Chondrocyte (in vitro differentiated cells): ENCODE measurements at regions not wholly inside any gene's neighbourhood (a gene's known extent, or its start where the extent isn't known, plus 50 kb on each side); places are given as distances from the start of the nearest gene placed in this dataset.

Experiments
- DNase-seq: peaks from one replicate; pipeline ENCODE4 v3.0.0; 2021; ENCODE audit warnings: mixed read lengths, low spot score
- H3K27ac Mint-ChIP-seq: one replicate; pipeline ENCODE4 v1.8.0; 2021; ENCODE audit warnings: mild to moderate bottlenecking, moderate library complexity, mixed read lengths; ENCODE audit not compliant: unreplicated experiment
- H3K27me3 Mint-ChIP-seq: 2 replicates; pipeline ENCODE4 v1.8.0; 2021; ENCODE audit warnings: low read depth, mixed read lengths
- H3K36me3 Mint-ChIP-seq: 2 replicates; pipeline ENCODE4 v1.8.0; 2021; ENCODE audit warnings: low read depth, mixed read lengths
- H3K4me1 Mint-ChIP-seq: 2 replicates; pipeline ENCODE4 v1.8.0; 2021; ENCODE audit warnings: low read depth, mild to moderate bottlenecking, mixed read lengths
- H3K4me3 Mint-ChIP-seq: one replicate; pipeline ENCODE4 v1.8.0; 2021; ENCODE audit warnings: mild to moderate bottlenecking, moderate library complexity, mixed read lengths; ENCODE audit not compliant: unreplicated experiment
- H3K9me3 Mint-ChIP-seq: 2 replicates; pipeline ENCODE4 v1.8.0; 2021; ENCODE audit warnings: low read depth, mixed read lengths
- TF ChIP-seq, protein P1 (sequence below): fragments of 200-600 bp; sonication (generic); IDR thresholded peaks from 2 replicates; pipeline ENCODE4 v1.5.0; 2021; ENCODE audit warnings: antibody characterized with exemption, mild to moderate bottlenecking, moderate library complexity

DNA sequence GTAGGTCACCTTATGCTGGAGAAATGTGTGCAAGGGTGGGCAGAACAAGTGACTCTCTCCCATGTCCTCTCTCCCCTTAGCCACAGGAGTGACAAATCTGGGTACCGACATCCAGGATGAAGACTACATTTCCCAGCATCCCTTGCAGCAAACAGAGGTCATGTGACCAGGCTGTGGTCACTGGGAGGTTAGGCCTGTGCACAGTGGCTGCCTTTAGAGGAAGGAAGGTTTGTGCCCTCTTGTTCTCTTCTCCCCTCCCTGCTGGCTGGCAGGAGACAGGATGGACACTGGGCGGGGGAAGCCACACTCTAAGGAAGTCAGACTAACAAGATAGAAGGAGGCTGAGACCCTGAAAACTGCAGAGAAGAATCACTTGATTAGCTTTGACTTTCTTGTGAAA is 360.2 kb downstream of the PREX1 start:
- TF ChIP-seq, protein P1, sequence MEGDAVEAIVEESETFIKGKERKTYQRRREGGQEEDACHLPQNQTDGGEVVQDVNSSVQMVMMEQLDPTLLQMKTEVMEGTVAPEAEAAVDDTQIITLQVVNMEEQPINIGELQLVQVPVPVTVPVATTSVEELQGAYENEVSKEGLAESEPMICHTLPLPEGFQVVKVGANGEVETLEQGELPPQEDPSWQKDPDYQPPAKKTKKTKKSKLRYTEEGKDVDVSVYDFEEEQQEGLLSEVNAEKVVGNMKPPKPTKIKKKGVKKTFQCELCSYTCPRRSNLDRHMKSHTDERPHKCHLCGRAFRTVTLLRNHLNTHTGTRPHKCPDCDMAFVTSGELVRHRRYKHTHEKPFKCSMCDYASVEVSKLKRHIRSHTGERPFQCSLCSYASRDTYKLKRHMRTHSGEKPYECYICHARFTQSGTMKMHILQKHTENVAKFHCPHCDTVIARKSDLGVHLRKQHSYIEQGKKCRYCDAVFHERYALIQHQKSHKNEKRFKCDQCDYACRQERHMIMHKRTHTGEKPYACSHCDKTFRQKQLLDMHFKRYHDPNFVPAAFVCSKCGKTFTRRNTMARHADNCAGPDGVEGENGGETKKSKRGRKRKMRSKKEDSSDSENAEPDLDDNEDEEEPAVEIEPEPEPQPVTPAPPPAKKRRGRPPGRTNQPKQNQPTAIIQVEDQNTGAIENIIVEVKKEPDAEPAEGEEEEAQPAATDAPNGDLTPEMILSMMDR, result no peak
- no peak for DNase-seq
- Mint-ChIP-seq H3K4me1 (peaks cover 10% of the 10 kb centered on the region), H3K27ac (no peak overlapping the region), H3K4me3 (no peak overlapping the region), H3K9me3 (peaks cover 4% of the 10 kb centered on the region), H3K36me3 (no peaks in the 10 kb centered on the region), H3K27me3 (peaks cover 12% of the 10 kb centered on the region)

DNA sequence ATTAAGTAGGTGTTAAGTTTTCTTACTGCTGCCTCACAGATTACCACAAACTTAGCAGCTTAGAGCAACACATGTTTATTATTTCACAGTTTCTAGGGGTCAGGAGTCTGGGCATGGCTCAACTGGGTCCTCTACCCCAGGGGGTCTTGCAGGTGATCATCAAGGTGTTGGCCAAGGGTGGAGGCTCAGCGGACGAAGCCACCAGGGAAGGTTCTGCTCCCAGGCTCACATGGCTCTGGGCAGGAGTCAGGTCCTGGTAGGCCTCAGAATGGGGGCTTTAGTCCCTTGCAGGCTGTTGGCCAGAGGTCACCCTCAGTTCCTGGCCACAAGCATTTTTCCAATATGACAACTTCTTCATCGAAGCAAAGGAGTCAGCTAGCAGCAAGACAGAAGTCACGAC is 362.5 kb downstream of the PREX1 start:
- TF ChIP-seq, protein P1, result no peak
- Mint-ChIP-seq H3K4me1 (peaks cover 10% of the 10 kb centered on the region), H3K4me3 (no peak overlapping the region), H3K9me3 (peaks cover 4% of the 10 kb centered on the region), H3K27ac (no peak overlapping the region), H3K27me3 (peaks cover 19% of the 10 kb centered on the region), H3K36me3 (no peaks in the 10 kb centered on the region)
- DNase-seq, result no peak

DNA sequence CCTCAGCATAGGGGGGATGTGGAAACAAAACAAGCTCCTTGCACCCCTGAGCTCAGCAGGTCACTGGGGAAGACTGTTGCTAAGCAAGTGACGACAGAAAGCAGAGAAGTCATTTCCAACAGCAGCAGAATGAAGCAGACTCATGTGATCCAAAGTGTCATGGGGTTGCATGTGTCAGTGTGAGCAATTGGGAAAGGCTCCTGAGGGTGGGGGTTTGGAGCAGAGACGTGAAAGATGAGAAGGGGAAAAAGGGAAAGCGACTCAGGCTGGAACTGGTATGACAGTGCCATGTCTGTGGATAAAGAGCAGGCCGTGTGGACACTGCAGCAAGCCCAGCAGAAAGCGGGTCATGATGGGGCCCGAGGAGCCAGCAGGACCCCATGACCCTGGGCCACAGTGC is 363.9 kb downstream of the PREX1 start:
- TF ChIP-seq, protein P1, result no peak
- H3K27ac Mint-ChIP-seq, result peak overlapping the region; percentile 91
- H3K27me3 Mint-ChIP-seq, result peaks cover 25% of the 10 kb centered on the region
- DNase-seq, result no peak
- peaks cover 4% of the 10 kb centered on the region for H3K9me3 Mint-ChIP-seq
- peaks cover 10% of the 10 kb centered on the region for H3K4me1 Mint-ChIP-seq
- H3K4me3 Mint-ChIP-seq, result no peak overlapping the region
- no peaks in the 10 kb centered on the region for H3K36me3 Mint-ChIP-seq

DNA sequence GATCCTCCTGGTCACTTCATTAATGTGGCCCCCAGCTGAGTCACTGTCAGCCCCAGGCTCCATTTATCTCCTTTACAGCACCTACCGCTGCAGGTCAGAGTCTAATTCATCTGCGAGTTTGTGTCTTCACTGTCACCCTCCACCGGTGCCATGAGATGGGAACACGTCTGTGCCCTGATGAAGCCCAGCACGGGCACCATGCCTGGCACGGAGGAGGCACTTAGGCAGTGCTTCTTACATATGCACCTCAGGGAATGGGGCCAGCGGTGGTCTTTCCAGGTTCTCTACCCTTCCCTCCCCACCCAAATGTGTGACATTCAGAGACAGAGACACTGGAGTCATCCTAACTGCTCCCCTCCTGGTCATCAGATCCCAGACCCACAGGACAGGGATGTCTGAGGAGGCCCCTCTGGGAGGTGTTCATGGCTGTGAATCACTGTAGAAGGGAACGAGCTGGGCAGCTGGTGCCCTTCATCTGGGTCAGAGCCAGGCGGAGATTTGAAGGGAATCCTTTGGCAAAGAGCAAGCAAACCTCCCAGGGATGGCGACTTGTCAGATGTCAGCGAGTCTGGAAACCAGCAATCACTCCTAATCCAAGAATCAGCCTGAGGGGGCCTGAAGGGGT is 364.6 kb downstream of the PREX1 start:
- Mint-ChIP-seq H3K36me3 (no peaks in the 10 kb centered on the region), H3K9me3 (peaks cover 4% of the 10 kb centered on the region), H3K27ac (peak overlapping the region; percentile 87), H3K4me1 (peaks cover 10% of the 10 kb centered on the region), H3K27me3 (peaks cover 25% of the 10 kb centered on the region), H3K4me3 (no peak overlapping the region)
- TF ChIP-seq, protein P1, result no peak
- DNase-seq, result no peak

DNA sequence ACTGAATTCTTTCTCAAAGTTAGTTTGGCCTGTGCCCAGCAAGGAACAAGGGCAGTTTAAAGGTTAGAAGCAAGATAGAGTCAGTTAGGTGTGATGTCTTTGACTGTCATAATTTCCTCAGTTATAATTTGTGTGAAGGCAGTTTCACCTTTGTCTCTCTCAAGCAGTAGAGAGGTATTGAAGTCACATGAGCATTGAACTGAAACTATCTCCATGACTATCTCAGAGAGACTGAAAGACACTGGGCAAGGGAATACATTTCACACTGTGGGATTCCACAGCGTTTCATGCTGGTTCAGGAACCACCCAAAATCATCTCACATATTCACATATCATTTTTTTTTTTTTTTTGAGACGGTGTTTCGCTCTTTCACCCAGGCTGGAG is 366.1 kb downstream of the PREX1 start:
- no peaks in the 10 kb centered on the region for H3K36me3 Mint-ChIP-seq
- TF ChIP-seq, protein P1, result no peak
- no peak overlapping the region for H3K27ac Mint-ChIP-seq
- H3K4me3 Mint-ChIP-seq, result no peak overlapping the region
- DNase-seq, result no peak
- peaks cover 4% of the 10 kb centered on the region for H3K9me3 Mint-ChIP-seq
- peaks cover 25% of the 10 kb centered on the region for H3K27me3 Mint-ChIP-seq
- H3K4me1 Mint-ChIP-seq, result peaks cover 10% of the 10 kb centered on the region
